ENCODE measurements at regions not wholly inside any gene's neighbourhood (a gene's known extent, or its start where the extent isn't known, plus 50 kb on each side); places are given as distances from the start of the nearest gene placed in this dataset.
"Not testable (repeated sequence)": the region's sequence is repeated elsewhere in the genome, so short reads cannot be mapped to it uniquely, and the experiment has no call there.

GRCh38 chr2:228507231-228507824, 325.8 kb upstream of the SPHKAP start:
- no peak for DNase-seq

GRCh38 chr2:228503731-228504130, 322.2 kb upstream of the SPHKAP start:
- DNase-seq = no peak

GRCh38 chr2:228493852-228494251, 312.4 kb upstream of the SPHKAP start:
- no peak for DNase-seq

GRCh38 chr2:228479014-228479413, 297.5 kb upstream of the SPHKAP start:
- DNase-seq = no peak

DNA sequence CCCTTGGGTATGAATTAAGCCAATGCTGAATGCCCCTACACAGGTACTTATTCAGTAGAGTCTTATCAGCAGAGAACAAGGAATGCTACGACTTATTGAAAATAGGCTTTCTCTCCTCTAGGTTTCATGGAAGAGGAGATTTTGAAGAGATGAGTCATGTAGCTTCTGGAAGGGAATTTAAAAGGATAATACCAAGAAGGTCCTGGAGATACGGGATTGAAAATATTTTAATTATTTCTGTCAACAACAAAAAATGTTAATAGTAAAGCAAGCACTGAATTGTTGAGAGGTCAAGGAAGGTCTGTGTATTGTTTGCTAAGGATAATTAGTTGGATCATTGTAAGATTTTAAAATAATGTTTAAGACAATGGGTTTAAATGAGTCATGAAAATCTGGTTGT, 293.0 kb upstream of the SPHKAP start:
- no peak for DNase-seq

DNA sequence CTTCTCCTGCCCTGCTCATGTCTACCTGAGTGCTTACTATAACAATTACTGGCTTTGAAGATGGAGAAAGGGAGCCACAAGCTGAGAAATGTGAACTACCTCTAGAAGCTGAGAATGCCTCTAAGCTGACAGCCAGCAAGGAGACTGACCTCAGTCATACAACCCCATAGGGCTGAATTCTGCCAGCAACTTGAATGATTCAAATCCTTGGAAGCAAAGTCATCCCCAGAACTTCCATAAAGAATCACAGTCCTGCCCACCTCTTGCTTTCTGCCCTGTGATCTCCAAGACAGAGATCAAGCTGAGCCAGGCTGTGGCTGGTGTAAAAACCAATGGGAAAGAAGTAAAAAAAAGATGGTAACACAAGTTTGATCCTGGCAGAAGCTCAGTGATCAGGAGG, 288.2 kb upstream of the SPHKAP start:
- no peak for DNase-seq

DNA sequence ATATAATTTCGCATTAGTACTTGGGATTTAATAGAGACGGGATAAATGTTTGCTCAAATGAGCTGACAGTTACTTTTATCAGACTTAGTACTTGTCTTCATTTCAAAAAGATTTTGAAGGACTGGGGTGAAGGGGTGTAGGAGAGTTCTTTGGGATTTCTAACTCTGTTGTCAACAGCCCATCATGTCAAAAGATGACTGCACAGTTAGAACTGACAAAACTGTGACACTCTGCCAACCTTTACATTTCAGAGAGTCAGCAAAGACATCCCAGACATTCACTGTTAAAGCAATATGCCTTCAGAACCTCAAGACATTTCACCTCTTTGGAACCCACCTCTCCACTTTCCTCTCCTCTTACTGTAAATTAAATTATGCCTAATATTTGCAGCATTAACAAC, 285.4 kb upstream of the SPHKAP start:
- DNase-seq = no peak

DNA sequence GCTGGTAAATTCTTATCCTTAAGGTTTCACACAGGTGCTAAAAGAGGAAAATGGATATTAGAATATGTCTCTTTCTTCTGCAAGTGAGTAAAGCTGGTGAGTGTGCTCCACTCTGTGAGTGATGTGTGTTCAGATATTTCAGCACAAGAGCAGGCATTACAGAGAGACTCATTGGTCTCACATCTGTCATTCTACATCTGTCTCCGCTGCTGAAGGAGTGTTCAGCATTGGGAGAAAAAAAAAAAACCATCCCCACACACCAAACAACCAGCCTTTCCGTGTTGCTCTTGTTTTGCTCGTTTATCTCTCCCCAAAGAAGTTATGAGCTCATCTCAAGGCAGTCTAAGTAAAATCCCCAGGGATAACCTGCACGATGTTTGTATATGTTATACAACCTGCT, 283.9 kb upstream of the SPHKAP start:
- no peak for DNase-seq

DNA sequence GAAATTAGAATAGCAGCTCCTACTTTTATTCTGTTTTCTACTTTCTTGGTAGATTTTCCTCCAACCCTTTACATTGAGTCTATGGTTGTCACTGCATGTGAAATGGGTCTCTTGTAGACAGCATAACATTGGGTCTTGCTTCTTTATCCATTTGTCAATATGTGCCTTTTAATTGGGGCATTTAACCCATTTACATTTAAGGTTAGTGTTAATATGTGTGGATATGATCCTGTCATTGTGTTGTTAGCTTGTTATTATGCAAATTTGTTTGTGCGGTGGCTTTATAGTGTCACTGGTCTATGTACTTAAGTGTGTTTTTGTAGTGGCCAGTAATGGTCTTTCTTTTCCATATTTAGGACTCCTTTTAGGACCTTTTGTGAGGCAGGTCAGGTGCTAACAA, 276.9 kb upstream of the SPHKAP start:
- no peak for DNase-seq

- DNase-seq = no peak
These were observed 265.9 kb upstream of the SPHKAP start for GRCh38 chr2:228447266-228447915.

GRCh38 chr2:228446734-228447133, 265.2 kb upstream of the SPHKAP start:
- DNase-seq = no peak

DNA sequence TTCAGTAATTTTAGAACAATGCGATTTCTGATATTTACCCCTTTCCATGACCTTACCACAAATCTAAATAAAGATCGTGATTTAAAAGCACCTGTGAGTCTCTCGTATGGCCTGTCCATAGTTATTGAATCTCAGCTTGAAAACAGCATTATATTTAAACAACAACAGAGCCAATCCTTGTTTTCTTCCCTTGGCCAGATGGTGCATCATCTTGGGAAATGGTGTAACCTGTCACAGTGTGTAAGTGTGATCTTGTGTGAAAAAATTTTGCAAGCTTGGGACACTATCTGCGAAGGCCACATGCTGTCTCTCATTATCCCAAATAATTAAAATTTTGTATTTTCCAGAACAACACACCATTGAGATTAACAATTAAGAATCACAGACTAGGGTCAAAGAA, 262.7 kb upstream of the SPHKAP start:
- no peak for DNase-seq

DNA sequence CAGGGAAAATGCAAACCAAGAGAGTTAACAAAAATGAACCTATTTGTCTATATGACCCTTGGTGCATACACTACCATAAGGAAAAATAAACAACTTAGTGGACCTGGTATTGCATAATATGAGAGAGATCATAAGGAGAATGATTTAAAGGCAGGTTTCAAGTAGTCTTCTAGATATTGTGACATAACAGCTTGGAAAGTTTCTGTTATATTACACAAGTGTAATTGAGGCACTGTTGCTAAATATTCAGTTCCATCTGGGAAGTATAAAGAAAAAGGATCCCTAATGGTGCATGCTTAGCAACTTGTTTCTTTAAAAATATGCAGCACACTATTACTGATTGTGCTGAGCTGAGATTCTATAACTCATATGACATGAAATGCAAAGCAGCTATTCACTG, 252.2 kb upstream of the SPHKAP start:
- no peak for DNase-seq

DNA sequence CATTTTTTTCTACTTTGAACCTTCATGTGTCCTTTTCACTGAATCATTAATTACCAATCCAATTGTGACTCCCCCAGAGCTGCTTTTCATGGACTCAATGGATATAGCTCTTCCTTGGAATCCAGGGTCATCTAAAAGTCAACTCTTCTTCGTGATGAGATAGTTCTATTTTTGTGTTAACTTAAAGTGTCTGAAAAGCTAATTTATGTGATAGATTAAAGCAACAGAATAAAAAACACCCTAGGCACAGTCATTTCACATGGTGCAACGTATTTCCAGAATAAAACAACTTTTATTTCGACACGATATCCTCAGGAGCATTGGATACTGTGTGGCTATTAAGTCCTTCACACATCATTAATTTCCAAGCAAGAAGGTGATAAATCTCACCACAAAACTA, 250.6 kb upstream of the SPHKAP start:
- no peak for DNase-seq

DNA sequence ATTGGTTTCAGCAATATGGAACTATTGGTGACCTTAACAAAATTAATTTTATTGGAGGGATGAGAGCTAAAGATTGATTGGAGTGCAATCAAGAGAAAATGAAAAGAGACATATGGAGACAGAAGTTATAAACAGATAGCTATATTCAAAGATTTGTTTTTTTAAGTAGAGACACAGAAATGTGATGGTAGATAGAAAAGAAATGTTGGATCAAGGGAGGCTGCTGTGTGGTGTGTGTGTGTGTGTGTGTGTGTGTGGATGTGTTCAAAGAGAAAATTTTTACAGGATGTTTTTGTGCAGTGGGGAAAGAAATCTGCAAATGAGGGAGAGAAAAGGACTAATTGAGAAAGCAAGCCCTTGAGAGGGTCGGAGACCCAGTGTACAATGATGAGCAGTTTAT, 249.5 kb upstream of the SPHKAP start:
- DNase-seq = no peak

GRCh38 chr2:228426502-228427216, 245.2 kb upstream of the SPHKAP start:
- no peak for DNase-seq

GRCh38 chr2:228425411-228426060, 244.0 kb upstream of the SPHKAP start:
- DNase-seq = not testable (repeated sequence)

- DNase-seq = no peak
These were observed 236.5 kb upstream of the SPHKAP start for GRCh38 chr2:228417956-228418355.

- DNase-seq = no peak
These were observed 236.0 kb upstream of the SPHKAP start for GRCh38 chr2:228417526-228417925.

- no peak for DNase-seq
These were observed 228.6 kb upstream of the SPHKAP start for GRCh38 chr2:228410061-228410460.

DNA sequence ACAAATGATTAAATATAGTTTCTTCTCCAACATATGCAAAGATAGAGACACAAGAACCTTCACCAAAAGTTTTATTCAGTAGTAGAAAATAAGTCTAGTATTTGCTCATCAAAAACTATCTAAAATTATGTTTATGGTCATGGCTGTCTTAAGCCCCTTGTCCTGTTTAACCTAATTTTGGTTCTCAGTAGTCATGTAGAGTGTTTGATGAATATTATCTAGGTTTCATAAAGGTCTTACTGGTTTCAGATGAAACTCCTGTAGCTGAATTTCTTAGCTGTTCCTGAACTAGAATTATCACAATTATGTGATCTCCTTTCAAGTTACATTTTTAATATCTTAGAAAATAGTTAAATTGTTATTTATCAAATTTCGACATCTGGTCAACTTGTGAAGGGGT, 228.0 kb upstream of the SPHKAP start:
- DNase-seq = no peak

GRCh38 chr2:228408529-228409227, 227.2 kb upstream of the SPHKAP start:
- no peak for DNase-seq

DNA sequence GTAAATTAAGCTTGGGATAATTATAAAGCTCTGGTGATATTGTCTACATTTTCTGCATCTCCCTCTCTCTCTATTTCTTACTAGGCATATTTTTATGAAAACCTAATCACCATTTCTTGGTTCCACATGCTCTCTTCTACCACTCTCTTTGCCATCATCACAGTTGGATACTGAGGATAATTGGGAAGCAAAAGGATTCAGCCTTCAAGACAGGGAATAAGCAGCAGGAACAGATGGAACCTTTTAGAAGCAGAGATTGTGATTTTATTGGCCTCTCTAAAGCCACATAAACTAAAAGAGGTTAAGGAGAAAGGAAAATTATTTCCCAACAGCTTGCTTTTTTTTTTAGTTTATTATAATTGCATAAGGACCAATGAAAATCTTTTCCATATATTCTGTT, 226.3 kb upstream of the SPHKAP start:
- DNase-seq = peak; percentile 26

Data from NCI-H524 treated with DMSO at 0.1 percent for 48 hours (cell line).